Inflammatory macrophage treated with lipopolysaccharide for 1 hour (primary cell): ENCODE measurements at regions not wholly inside any gene's neighbourhood (a gene's known extent, or its start where the extent isn't known, plus 50 kb on each side); places are given as distances from the start of the nearest gene placed in this dataset.
"Not testable (repeated sequence)": the region's sequence is repeated elsewhere in the genome, so short reads cannot be mapped to it uniquely, and the experiment has no call there.

ENCODE experiments used
- DNase-seq, 2 donors: peaks; one replicate each; pipeline ENCODE4 v3.0.0-alpha.2; 2020 to 2022

GRCh38 chr2:131584380-131584779 is 56.7 kb downstream of the CCDC74A start:
- no peak for DNase-seq

- peak; percentile 38 to 42 for DNase-seq
Measured at GRCh38 chr2:131584940-131585339, 57.3 kb downstream of the CCDC74A start.

GRCh38 chr2:131588152-131588873 is 60.6 kb downstream of the CCDC74A start:
- no peak for DNase-seq

GRCh38 chr2:131589126-131589525 is 61.4 kb downstream of the CCDC74A start:
- not testable (repeated sequence) for DNase-seq

GRCh38 chr2:131590366-131590765 is 62.7 kb downstream of the CCDC74A start:
- DNase-seq, result no peak

GRCh38 chr2:131590896-131591295 is 63.2 kb downstream of the CCDC74A start:
- no peak for DNase-seq

GRCh38 chr2:131596561-131596960 is 68.9 kb downstream of the CCDC74A start:
- DNase-seq, result not testable (repeated sequence)

GRCh38 chr2:131602444-131602843 is 74.8 kb downstream of the CCDC74A start:
- DNase-seq, result not testable (repeated sequence)

- not testable (repeated sequence) for DNase-seq
Measured at GRCh38 chr2:131604652-131605051, 77.0 kb downstream of the CCDC74A start.

- DNase-seq, result not testable (repeated sequence)
Measured at GRCh38 chr2:131606366-131606765, 78.7 kb downstream of the CCDC74A start.

- not testable (repeated sequence) for DNase-seq
Measured at GRCh38 chr2:131607056-131607455, 79.4 kb downstream of the CCDC74A start.

- DNase-seq, result not testable (repeated sequence)
Measured at GRCh38 chr2:131614539-131614938, 86.9 kb downstream of the CCDC74A start.

- not testable (repeated sequence) for DNase-seq
Measured at GRCh38 chr2:131618320-131618719, 90.6 kb downstream of the CCDC74A start.

- peak; percentile 30 to 35 for DNase-seq
Measured at GRCh38 chr2:131622874-131623273, 95.2 kb downstream of the CCDC74A start.

- not testable (repeated sequence) for DNase-seq
Measured at GRCh38 chr2:131626011-131626410, 98.3 kb downstream of the CCDC74A start.

- DNase-seq, result not testable (repeated sequence)
Measured at GRCh38 chr2:131626565-131626964, 98.9 kb downstream of the CCDC74A start.

- DNase-seq, result not testable (repeated sequence)
Measured at GRCh38 chr2:131627777-131628176, 100.1 kb downstream of the CCDC74A start.

- DNase-seq, result not testable (repeated sequence)
Measured at GRCh38 chr2:131631648-131632047, 104.0 kb downstream of the CCDC74A start.

- DNase-seq, result not testable (repeated sequence)
Measured at GRCh38 chr2:131633405-131633804, 105.7 kb downstream of the CCDC74A start.

GRCh38 chr2:131633827-131634695 is 106.4 kb downstream of the CCDC74A start:
- not testable (repeated sequence) for DNase-seq

GRCh38 chr2:131635611-131636010 is 107.9 kb downstream of the CCDC74A start:
- DNase-seq, result no peak

- not testable (repeated sequence) for DNase-seq
Measured at GRCh38 chr2:131636704-131637308, 109.1 kb downstream of the CCDC74A start.

- not testable (repeated sequence) for DNase-seq
Measured at GRCh38 chr2:131639001-131639620, 111.4 kb downstream of the CCDC74A start.
